GM18505 (cell line): ENCODE measurements at regions not wholly inside any gene's neighbourhood (a gene's known extent, or its start where the extent isn't known, plus 50 kb on each side); places are given as distances from the start of the nearest gene placed in this dataset.
"Not testable (repeated sequence)": the region's sequence is repeated elsewhere in the genome, so short reads cannot be mapped to it uniquely, and the experiment has no call there.

ENCODE experiments used
- ATAC-seq: cut with Tn5 transposase; IDR thresholded peaks from one replicate; pipeline ENCODE4 v1.9.1; 2021; ENCODE audit not compliant: unreplicated experiment
- POLR2A ChIP-seq: IDR thresholded peaks from 4 replicates; pipeline ENCODE4 v1.6.1; 2011; ENCODE audit warnings: borderline replicate concordance; ENCODE audit not compliant: insufficient read depth, insufficient read length; ENCODE audit errors: extremely low read depth

GRCh38 chr4:75251547-75251946 lies 262.7 kb downstream of the RCHY1 start:
- TF ChIP-seq POLR2A = no peak
- peak; percentile 92 for ATAC-seq

- no peak for TF ChIP-seq POLR2A
- ATAC-seq = no peak
Observed at GRCh38 chr4:75249739-75250138, 264.5 kb downstream of the RCHY1 start.

- ATAC-seq = no peak
- no peak for TF ChIP-seq POLR2A
Observed at GRCh38 chr4:75248770-75249407, 265.3 kb downstream of the RCHY1 start.

- TF ChIP-seq POLR2A = no peak
- no peak for ATAC-seq
Observed at GRCh38 chr4:75244325-75244724, 269.9 kb downstream of the RCHY1 start.

- ATAC-seq = no peak
- no peak for TF ChIP-seq POLR2A
Observed at GRCh38 chr4:75243570-75243969, 270.6 kb downstream of the RCHY1 start.

- no peak for TF ChIP-seq POLR2A
- peak; percentile 99 for ATAC-seq
Observed at GRCh38 chr4:75235359-75235951, 278.7 kb downstream of the RCHY1 start.

- no peak for TF ChIP-seq POLR2A
- ATAC-seq = no peak
Observed at GRCh38 chr4:75232546-75232945, 281.7 kb downstream of the RCHY1 start.

GRCh38 chr4:75229806-75230570 lies 284.2 kb downstream of the RCHY1 start:
- no peak for TF ChIP-seq POLR2A
- ATAC-seq = peak; percentile 89

- no peak for TF ChIP-seq POLR2A
- no peak for ATAC-seq
Observed at GRCh38 chr4:75213480-75213879, 280.6 kb downstream of the PARM1 start.

- no peak for ATAC-seq
- TF ChIP-seq POLR2A = no peak
Observed at GRCh38 chr4:75211422-75211821, 278.5 kb downstream of the PARM1 start.

- TF ChIP-seq POLR2A = no peak
- ATAC-seq = no peak
Observed at GRCh38 chr4:75207902-75208301, 275.0 kb downstream of the PARM1 start.

GRCh38 chr4:75195111-75195510 lies 262.2 kb downstream of the PARM1 start:
- no peak for TF ChIP-seq POLR2A
- ATAC-seq = no peak

GRCh38 chr4:75194180-75194579 lies 261.3 kb downstream of the PARM1 start:
- no peak for ATAC-seq
- TF ChIP-seq POLR2A = no peak

GRCh38 chr4:75192182-75192581 lies 259.3 kb downstream of the PARM1 start:
- not testable (repeated sequence) for ATAC-seq
